ENCODE measurements at regions not wholly inside any gene's neighbourhood (a gene's known extent, or its start where the extent isn't known, plus 50 kb on each side); places are given as distances from the start of the nearest gene placed in this dataset.
"Not testable (repeated sequence)": the region's sequence is repeated elsewhere in the genome, so short reads cannot be mapped to it uniquely, and the experiment has no call there.

DNA sequence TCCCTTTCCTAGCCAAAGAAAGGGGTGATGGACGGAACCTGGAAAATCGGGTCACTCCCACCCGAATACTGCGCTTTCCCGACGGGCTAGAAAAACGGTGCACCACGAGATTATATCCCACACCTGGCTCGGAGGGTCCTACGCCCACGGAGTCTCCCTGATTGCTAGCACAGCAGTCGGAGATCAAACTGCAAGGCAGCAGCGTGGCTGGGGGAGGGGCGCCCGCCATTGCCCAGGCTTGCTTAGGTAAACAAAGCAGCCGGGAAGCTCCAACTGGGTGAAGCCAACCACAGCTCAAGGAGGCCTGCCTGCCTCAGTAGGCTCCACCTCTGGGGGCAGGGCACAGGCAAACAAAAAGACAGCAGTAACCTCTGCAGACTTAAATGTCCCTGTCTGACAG is 186.0 kb downstream of the SMARCA1 start:
- TF ChIP-seq, protein P1, sequence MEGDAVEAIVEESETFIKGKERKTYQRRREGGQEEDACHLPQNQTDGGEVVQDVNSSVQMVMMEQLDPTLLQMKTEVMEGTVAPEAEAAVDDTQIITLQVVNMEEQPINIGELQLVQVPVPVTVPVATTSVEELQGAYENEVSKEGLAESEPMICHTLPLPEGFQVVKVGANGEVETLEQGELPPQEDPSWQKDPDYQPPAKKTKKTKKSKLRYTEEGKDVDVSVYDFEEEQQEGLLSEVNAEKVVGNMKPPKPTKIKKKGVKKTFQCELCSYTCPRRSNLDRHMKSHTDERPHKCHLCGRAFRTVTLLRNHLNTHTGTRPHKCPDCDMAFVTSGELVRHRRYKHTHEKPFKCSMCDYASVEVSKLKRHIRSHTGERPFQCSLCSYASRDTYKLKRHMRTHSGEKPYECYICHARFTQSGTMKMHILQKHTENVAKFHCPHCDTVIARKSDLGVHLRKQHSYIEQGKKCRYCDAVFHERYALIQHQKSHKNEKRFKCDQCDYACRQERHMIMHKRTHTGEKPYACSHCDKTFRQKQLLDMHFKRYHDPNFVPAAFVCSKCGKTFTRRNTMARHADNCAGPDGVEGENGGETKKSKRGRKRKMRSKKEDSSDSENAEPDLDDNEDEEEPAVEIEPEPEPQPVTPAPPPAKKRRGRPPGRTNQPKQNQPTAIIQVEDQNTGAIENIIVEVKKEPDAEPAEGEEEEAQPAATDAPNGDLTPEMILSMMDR (IDR thresholded peaks at IDR 0.05) = not testable (repeated sequence)
- TF ChIP-seq POLR2A, EP300, POLR2AphosphoS5 (IDR thresholded peaks at IDR 0.05): not testable (repeated sequence)
